GM21576 (cell line): ENCODE measurements at regions not wholly inside any gene's neighbourhood (a gene's known extent, or its start where the extent isn't known, plus 50 kb on each side); places are given as distances from the start of the nearest gene placed in this dataset.

Source experiments
- ATAC-seq: cut with Tn5 transposase; IDR thresholded peaks from one replicate; pipeline ENCODE4 v1.9.1; 2021; ENCODE audit warnings: mild to moderate bottlenecking, moderate library complexity; ENCODE audit not compliant: unreplicated experiment

DNA sequence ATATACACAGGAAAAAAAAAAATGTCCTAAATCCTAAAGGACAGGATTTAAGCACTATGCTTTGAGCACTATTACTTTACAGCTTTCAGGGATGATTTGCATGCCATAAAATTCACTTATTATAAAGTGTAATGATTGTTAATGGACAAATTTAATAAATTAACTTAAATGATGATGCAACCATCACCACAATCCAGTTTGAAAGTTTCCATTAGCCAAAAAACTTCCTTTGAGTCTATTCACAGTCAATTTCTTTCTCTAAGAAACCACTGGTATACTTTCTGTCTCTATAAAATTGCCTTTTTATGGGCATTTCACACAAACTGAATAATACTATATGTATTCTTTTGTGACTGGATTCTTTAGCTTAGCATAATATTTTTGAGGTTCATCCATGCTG is 111.1 kb upstream of the RIOK3 start:
- ATAC-seq, result no peak

DNA sequence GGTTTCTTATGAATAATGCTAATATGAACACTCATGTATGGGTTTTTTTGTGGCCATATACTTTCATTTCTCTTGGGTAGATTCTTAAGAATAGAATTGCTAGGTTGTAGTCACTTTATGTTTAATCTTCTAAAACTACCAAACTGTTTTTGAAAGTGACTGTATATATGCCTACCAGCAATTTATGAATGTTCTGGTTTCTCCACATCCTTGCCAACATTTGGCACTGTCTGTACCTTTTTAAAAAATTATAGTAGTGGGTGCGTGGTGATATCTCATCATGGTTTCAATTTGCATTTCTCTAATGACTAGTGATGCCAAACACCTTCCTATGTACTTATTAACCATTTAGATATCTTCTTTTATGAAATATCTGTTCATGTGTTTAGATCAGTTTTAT is 110.6 kb upstream of the RIOK3 start:
- no peak for ATAC-seq

DNA sequence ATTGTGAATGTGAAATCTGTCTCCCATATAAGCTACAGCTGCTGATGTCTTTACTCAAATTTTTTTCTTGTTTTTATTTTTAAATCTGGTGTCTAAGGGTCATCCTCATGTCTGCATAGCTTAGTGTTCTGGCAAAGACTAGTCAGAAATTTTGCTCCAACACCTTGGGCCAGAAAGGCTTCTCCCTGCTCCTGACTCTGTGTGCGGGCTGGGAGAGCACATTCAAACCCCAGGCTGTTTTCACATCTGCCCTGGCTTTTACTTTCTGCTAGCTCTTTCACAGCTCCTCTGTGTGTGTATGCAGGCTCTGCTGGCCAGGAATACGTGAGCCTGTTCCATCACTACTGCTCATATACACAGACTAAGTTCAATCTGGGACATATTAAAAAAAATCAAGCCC is 102.9 kb upstream of the RIOK3 start:
- ATAC-seq, result no peak

DNA sequence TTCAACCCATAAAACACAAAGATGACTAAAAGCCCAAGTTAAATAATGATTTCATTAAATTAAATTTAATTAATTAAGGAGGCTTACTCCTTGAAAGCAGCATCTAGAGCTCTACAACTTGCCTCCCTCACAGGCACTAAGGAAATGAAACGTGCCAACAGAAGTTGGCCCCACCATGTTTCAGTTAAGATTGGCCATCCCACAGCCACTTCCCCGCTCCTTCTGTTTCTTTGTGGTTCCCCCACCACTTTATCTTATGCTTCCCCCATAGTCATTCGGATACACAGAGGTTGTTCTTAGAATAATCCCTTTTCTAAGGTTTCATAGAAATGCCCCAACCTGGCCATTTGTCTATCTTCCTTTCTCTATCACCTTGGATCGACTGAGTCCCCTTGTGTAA is 101.6 kb upstream of the RIOK3 start:
- ATAC-seq, result no peak

DNA sequence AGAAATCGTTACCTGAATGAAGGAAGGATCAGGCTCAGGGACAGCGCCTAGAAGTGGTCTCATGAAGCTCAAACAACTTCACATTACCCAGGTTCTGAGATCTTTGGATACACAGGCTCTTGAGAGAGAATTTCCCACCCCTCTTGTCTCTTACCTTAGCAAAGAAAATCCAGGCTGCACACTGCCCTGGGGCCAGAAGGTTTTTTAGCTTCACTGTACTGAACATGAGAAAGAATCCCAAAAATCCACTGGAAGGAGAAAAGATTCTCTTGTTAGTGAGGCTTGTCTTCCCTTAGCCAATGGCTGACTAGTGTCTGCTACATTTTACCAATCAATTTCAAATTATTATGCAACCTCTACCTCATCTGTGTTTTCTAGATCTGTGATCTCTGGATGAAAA is 101.0 kb upstream of the RIOK3 start:
- ATAC-seq, result no peak

DNA sequence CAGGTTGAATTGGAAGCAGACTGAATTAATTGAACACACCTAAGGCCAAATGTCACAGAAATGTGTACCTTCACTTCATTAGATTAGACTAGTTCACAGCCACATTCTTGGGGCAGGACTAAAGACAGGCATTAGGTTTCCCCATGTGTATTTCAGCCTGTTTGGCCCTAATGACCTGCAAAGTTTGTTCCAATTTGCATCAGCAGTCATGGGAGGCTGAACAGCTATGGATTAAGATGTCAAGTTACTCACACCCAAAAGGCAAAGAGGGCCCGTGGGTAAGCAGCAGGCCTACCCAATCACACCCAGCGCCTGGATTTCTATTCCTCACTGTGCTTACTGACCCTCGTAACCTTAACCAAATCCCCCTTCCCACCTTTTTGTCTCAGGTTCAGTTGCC is 99.6 kb upstream of the RIOK3 start:
- ATAC-seq, result peak; percentile 40

DNA sequence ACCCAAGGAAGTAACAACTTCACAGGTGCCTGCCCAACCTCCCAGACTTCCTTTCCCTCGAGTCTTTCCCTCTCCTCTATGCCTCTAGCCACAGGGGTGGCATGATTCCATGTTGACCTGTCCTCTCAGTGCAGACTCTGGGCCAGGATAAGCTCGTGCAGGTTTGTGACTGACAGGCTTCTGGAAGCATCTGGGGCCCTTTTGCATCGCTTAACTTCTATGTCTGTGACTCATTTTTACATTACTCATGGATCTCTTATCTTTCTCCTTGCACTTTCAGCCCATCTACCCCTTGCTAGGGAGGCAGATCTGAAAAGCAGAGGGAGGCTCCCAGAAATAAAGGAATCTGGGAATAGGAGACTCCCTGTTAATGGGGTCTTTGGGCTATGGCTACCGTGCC is 98.5 kb upstream of the RIOK3 start:
- no peak for ATAC-seq

DNA sequence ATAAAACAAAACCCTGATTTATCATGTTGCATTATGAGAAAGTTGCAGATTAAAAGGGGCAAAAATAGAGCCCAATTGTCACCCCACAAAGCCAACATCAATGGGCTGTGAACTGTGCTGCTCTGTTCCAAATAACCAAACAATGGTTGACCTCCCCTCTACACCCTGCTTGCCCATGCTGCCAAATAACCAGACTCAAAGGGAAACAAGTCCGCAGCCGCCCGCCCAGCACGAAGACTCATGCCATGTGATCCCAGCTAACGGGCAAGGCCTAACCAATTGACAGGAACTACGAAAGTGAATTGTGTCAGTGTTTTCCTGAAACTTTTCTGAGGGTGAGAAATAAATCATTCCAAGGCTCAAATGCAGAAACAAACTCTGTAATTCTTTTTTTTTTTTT is 97.9 kb upstream of the RIOK3 start:
- ATAC-seq, result no peak

DNA sequence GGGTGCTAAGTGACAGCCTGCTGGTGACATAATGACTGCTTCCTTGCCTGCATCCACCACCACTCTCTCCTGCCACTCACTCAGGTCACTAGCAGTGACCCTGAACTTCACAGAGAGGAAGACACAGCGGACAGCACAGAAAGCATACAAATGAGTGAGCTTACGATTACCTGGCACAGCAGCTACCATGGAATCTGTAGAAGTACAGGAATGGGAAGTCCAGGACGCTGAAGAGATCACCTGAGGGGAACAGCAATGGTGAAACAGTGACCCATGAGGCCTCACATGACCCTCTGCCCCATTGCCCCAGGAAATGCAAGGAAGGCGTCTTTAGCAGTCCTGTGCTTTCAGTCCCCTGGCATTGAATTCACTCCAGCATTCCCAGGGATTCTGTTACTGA is 96.7 kb upstream of the RIOK3 start:
- ATAC-seq, result no peak

DNA sequence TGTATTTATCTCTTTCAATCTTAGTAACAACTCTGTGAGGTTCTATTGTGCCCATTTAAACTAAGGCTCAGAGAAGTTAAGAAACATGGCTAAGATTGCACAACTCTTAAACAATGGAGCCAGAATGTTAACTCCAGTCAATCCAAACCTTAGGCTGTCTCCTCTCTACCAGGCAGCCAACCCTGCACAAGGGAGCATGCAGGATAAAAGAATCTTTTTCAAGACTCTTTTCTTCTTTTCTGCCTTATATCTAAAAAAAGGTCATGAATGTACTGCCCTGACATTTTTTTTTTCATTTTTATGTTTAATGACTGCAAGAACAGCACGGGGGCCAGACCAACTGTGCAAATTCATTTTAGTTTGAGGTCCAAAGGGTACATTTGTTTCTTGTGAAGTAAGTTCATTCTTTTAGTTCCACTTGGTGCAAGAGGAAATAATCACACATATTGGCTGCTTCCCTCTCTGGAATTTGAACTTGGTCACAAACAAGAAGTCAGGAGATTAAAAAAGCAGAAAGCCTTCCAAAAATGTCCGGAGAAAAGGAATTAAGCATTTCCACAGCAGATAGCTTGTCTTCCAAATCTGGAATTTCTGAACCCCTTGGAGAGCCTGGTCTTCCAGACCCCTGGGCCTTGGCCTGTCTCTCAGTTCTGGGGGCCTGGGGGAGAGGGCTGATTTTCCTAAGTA is 96.0 kb upstream of the RIOK3 start:
- no peak for ATAC-seq

DNA sequence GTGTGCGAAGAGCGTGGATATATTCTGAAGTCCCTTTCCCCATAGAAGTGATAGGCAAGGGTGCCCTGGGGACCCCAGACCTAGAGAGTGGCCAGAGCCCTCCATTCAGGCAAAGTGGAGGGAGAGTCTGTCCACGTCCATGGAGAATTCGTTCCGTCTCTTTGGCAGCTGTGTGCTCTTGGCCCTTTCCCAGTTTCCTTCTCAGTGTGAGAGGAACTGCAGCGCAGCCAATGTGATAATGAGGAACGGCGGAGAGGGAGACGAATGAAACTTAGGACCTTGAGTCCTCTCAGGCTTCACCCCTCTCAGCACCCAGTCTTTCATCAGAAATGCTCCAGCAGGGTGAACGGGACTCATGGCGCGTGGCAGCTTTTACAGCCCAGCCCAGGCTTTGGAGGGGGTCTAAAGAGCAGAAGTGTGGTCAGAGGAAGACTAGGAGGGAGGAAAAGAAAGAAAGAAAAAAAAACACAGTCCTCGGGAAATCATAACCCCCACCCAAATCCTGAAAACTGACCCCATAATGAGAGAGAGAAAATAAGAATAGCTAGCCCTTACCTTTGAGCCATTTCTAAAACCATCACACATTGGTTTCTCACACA is 95.0 kb upstream of the RIOK3 start:
- ATAC-seq, result no peak

DNA sequence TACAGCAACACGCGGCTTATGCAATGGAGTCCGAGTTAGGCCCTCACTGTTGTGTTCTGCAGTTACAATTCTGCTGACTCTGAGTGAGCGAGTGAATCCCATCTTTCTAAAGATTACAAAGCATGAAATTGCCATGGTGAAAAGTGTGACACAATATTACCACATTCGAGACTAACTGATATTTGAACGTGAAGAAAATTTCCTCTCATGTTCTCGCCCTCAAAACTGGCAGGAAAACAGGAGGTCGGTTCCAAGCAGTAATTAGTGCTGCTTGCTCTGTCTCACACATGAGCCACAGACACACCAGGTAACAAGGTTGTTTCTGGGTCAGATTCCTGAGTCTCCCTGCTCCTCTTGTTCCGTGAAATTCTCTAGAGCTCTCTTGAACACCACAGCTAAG is 93.7 kb upstream of the RIOK3 start:
- no peak for ATAC-seq

DNA sequence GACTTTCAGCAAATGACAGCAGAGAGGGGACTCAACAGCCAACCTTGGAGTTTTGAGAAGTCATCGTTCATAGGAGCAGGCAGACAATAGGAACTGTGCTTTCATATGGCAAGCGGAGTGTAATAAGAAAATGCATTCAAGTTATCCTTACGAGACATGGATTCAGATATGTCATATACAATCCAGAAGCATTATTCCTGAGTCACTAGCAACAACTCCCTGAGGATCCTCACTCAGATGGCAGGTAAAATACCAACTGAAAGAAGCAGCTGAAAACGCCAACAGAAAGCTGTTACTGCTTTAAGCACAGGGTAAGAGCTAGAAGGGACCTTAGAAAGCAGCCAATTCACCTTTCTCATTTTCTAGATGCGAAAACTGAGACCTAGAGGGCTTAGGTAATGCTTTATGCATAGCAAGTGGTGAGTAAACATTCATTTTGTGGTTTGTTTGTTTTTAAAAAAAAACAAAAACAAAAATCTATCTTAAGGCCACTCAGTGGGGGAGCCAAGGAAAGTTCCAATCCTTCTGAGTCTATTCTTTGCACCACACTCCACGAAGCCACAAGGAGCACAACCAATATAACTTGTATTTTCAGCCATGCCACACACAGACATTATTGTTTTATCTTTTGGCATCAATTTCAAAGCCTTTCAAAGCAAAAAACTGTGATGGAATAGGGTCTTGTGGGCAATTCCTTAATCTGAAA is 89.1 kb upstream of the RIOK3 start:
- no peak for ATAC-seq

DNA sequence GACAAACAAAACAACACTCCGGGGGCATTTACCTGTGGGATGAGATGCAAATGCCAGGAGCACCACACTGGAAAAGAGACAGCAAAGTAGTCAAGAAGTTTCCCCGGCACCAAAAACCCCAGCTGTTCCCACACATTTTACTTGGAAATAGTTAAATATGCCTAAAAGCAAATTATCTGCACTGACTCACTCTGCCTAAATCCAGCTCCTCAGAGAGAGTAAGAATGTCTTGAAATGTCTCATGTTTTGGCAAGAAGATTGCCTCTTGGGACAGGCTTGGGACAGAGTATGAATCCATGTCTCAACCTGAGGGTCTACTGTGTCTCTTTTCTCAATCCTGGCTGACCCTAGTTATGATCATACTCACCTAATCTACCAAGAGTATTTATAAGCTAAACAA is 87.5 kb upstream of the RIOK3 start:
- ATAC-seq, result no peak

DNA sequence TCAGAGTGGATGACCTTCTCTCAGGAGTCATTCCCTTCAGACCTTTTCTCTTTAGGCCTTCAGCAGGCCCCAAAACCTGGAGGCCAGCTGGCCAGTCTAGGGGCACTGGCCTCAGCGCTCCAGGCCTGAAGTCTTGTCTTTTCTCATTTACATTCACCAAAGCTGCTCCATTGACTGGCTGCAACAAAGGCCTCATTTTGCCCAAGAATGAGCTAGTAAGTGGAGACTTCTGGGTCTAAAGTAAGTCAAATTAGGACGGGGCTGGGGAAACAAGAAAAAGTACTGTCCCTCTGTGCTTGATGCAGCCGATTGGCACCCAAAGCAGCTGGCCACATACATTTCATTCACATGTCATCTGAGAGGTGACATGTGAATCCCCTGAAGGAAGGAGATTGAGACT is 83.8 kb upstream of the RIOK3 start:
- no peak for ATAC-seq

DNA sequence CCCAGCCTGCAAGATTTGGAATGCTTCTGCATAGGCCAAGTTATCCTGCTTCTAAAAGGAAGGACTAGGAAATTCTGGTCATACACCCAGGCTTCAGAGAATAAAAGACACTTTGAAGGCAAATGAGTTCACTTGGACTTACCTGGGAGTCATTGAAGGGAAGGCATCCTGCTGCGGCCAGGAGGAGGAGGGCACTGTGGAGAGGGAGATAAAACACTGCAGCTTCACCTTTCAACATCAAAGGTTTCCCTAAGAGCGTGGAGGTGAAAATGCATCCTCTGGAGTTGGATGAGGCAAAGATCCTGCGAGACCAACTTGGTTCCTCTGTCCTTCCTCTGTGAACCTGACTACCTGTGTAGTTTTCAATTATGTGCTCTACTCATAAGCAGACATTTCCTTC is 79.5 kb upstream of the RIOK3 start:
- no peak for ATAC-seq

DNA sequence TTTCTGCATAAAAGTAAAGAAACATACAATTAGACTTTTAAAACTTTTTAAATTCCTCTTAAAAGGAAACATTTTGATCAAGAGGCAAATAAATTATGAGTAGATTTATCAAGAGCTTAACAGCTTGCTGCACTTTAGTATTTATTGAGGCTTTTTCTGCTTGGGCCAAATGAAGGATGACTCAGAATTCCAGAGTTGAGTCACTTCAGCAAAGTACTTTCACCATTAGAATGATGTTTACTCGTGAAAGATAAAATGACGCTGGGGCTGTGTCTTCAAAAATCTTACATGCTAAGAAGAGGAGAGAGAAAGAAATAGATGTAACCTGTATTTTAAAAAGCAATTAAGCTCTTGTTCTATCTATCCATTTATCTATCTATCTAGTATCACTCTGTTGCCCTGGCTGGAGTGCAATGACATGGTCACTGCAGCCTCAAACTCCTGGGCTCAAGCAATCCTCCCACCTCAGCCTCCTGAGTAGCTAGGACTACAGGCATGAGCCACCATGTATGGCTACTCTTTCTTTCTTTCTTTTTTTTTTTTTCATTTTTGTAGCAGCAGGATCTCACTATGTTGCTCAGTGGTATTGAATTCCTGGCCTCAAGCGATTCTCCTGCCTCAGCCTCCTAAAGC is 75.3 kb upstream of the RIOK3 start:
- ATAC-seq, result no peak

DNA sequence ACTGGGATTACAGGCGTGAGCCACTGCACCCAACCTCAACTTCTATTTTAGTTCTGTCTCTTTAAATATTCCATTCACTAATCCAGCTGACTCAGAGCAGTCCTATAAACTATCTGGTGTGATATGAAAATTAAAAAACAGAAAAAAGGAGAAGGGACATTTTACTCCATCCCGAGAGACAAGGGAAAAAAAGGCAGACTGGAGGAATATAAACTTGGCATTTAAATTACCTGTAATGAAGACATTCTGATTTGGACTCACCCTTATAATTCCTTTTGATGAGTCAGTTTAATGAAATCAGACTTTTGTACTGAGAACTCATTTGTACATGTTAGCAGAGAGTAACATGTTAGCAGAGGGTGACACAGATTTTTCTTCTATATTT is 74.8 kb upstream of the RIOK3 start:
- ATAC-seq, result no peak

DNA sequence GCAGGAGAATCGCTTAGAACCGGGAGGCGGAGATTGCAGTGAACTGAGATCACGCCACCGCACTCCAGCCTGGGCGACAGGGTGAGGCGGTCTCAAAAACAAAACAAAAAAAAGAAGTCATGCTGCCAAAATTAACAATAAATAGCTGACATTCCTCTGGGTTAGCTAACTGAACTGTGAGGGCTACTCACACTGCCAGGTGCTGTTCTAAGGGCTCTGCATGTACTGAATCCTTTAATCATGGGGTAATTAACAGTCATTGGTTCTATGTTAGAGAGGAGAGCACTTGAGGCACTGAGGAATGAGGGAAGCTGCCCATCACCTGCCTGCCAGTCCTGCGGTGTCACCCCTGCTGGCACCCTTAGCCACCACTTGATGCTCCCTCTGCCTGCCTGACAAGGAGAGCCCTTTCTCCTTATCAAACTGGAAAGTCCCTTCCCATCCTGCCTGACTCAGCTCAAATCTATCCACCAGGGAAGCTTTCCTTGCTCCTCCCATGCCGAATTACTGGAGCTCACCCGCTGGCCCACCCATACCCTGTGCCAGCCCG is 73.0 kb upstream of the RIOK3 start:
- no peak for ATAC-seq

DNA sequence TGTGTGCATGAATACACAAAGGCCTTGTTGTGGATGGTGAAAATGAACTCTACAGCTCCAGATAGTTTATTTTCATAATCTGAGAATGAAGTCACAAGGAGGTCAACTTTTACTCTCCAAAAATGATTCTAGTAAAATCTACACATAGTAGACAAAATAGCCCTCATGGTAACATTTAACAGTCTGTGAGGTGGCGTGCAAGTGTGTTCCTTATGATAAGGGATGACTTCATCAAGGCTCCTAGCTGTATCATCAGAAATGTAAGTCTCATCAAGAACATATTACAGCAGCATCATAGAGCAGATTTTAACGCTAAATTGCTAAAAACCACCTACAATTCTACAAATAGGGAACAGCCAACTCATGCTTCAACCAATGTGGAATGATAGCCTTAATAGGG is 72.3 kb upstream of the RIOK3 start:
- ATAC-seq, result no peak

DNA sequence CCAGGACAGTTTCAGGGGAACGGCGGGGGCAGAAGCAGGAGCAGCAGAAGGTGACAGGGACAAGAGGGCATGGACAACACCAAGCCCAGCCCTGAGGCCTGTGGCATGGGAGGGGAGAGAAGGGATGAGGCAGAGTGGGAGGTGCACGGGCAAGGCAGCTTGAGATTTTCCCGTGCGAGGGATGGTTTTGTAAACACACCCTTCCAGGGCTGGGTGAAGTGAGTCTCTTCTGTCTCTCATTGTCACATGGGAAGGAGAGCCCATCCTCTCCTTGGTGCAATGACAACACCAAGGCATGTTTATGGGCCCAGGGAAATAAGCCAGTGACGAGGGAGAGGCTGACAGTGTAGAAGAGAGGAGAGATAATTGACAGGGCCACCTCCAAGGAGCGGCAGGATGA is 69.6 kb upstream of the RIOK3 start:
- ATAC-seq, result no peak
